Aorta (tissue), 5 donors: ENCODE measurements at regions not wholly inside any gene's neighbourhood (a gene's known extent, or its start where the extent isn't known, plus 50 kb on each side); places are given as distances from the start of the nearest gene placed in this dataset.
"Not testable (repeated sequence)": the region's sequence is repeated elsewhere in the genome, so short reads cannot be mapped to it uniquely, and the experiment has no call there.

Experiments
- ATAC-seq: fragments of 200-7000 bp; cut with Tn5 transposase; one replicate; pipeline ENCODE4 v1.9.1; 2022; ENCODE audit warnings: moderate library complexity; ENCODE audit not compliant: low FRiP score
- DNase-seq, 2 donors: peaks; one replicate each; pipeline ENCODE4 v3.0.0-alpha.2; 2020
- H3K27ac ChIP-seq, 2 donors: one replicate each; pipeline ENCODE4 v1.5.1; 2013; ENCODE audit warnings: low read length in 2 of 2, mild to moderate bottlenecking in 2 of 2, moderate library complexity in 2 of 2, control low read depth in 1 of 2, inconsistent platforms in 1 of 2, low read depth in 1 of 2
- H3K27me3 ChIP-seq, 2 donors: one replicate each; pipeline ENCODE4 v1.6.1; 2013; ENCODE audit warnings: control low read depth in 1 of 2, low read length in 1 of 2, mild to moderate bottlenecking in 1 of 2, moderate library complexity in 1 of 2; ENCODE audit not compliant: insufficient read depth in 2 of 2, control insufficient read depth in 1 of 2
- H3K36me3 ChIP-seq, 2 donors: one replicate each; pipeline ENCODE4 v1.6.1; 2013; ENCODE audit warnings: control low read depth in 1 of 2, low read length in 1 of 2, mild to moderate bottlenecking in 1 of 2; ENCODE audit not compliant: insufficient read depth in 2 of 2, control insufficient read depth in 1 of 2
- H3K4me1 ChIP-seq, 2 donors: one replicate each; pipeline ENCODE4 v1.6.1; 2013; ENCODE audit warnings: low read length in 2 of 2, control low read depth in 1 of 2, mild to moderate bottlenecking in 1 of 2, moderate library complexity in 1 of 2; ENCODE audit not compliant: insufficient read depth in 2 of 2, control insufficient read depth in 1 of 2
- H3K4me3 ChIP-seq, 2 donors: one replicate each; pipeline ENCODE4 v1.5.1; 2013; ENCODE audit warnings: low read length in 2 of 2, control low read depth in 1 of 2, mild to moderate bottlenecking in 1 of 2
- H3K9me3 ChIP-seq: one replicate; pipeline ENCODE4 v1.6.1; 2013; ENCODE audit warnings: mild to moderate bottlenecking, low read length; ENCODE audit not compliant: control insufficient read depth
- WGBS, 2 donors: extraction: QIAGEN DNeasy Blood & Tissue Kit; methylation state at CpG; one replicate each; pipeline ENCODE4 v1.1.7; 2013; 5-methylcytosine and 5-hydroxymethylcytosine counted together
- intact Hi-C, 2 donors: fragments of 100-400 bp; cut with DNase I; formaldehyde crosslinking; loops; one replicate each; pipeline versions ENCODE4 v1.14.2 to v1.15.0; 2022
- donor health status: healthy with polysubstance abuse.
- donor health status: Bipolar disorder and iron deficiency.
- donor health status: DM: no; HTN: no; CAD: no.
- donor health status: DM: no; HTN: no; CAD: no.
- donor health status: DM: yes; HTN: yes; CAD: no.

GRCh38 chr10:23648618-23649017 is 209.7 kb downstream of the OTUD1 start:
- ATAC-seq, result no peak

GRCh38 chr10:23656735-23657134 is 217.9 kb downstream of the OTUD1 start:
- H3K4me3 ChIP-seq, result no peak overlapping the region
- intact Hi-C loops, result loop anchor here in 1 of 2 donors (1.0 to 5.0 kb wide), 2 partner anchors 140 to 339 kb away; no protein-coding TSS in a partner anchor
- no peaks in the 10 kb centered on the region for H3K4me1 ChIP-seq
- peaks cover 0 to 2% of the 10 kb centered on the region in 2 donors for H3K27me3 ChIP-seq
- peaks cover 2% of the 10 kb centered on the region for H3K9me3 ChIP-seq
- no peak for DNase-seq
- no peak overlapping the region for H3K27ac ChIP-seq
- no peak for ATAC-seq
- H3K36me3 ChIP-seq, result no peaks in the 10 kb centered on the region

More at GRCh38 chr10:23648618-23649017, 209.7 kb downstream of the OTUD1 start:
- 42 to 55% methylated on average over 2 of the region's 2 CpGs for WGBS, 2 donors
- Histone ChIP-seq H3K4me1 (no peaks in the 10 kb centered on the region), H3K9me3 (no peaks in the 10 kb centered on the region), H3K36me3 (no peaks in the 10 kb centered on the region), H3K27ac (no peak overlapping the region), H3K27me3 (no peaks in the 10 kb centered on the region), H3K4me3 (no peak overlapping the region)
- DNase-seq, result no peak
- intact Hi-C loops, result no loop called here

GRCh38 chr10:23657677-23658076 is 218.8 kb downstream of the OTUD1 start:
- peaks cover 0 to 2% of the 10 kb centered on the region in 2 donors for H3K27me3 ChIP-seq
- intact Hi-C loops, result loop anchor here in 1 of 2 donors (1.0 to 5.0 kb wide), 2 partner anchors 141 to 340 kb away; no protein-coding TSS in a partner anchor
- no peak for ATAC-seq

GRCh38 chr10:23671866-23672265 is 233.0 kb downstream of the OTUD1 start:
- H3K36me3 ChIP-seq, H3K4me3 ChIP-seq, H3K27me3 ChIP-seq, DNase-seq, H3K4me1 ChIP-seq, intact Hi-C loops, ATAC-seq, H3K9me3 ChIP-seq, H3K27ac ChIP-seq: not testable (repeated sequence)
- WGBS, 2 donors, result 57 to 63% methylated on average over 7 of the region's 7 CpGs

More at GRCh38 chr10:23657677-23658076, 218.8 kb downstream of the OTUD1 start:
- Histone ChIP-seq H3K4me3 (no peak overlapping the region), H3K4me1 (no peaks in the 10 kb centered on the region), H3K27ac (no peak overlapping the region), H3K9me3 (peaks cover 2% of the 10 kb centered on the region), H3K36me3 (no peaks in the 10 kb centered on the region)
- DNase-seq, result no peak

GRCh38 chr10:23675585-23675984 is 236.7 kb downstream of the OTUD1 start:
- Histone ChIP-seq H3K4me3 (no peak overlapping the region), H3K9me3 (no peaks in the 10 kb centered on the region), H3K27me3 (no peaks in the 10 kb centered on the region), H3K4me1 (no peaks in the 10 kb centered on the region), H3K36me3 (no peaks in the 10 kb centered on the region), H3K27ac (no peak overlapping the region)
- ATAC-seq (no peak), DNase-seq (no peak)
- intact Hi-C loops, result no loop called here
- WGBS, 2 donors, result 50 to 54% methylated on average over 2 of the region's 2 CpGs

- Histone ChIP-seq H3K9me3 (no peaks in the 10 kb centered on the region), H3K27ac (no peak overlapping the region), H3K36me3 (no peaks in the 10 kb centered on the region), H3K4me3 (no peak overlapping the region), H3K27me3 (no peaks in the 10 kb centered on the region), H3K4me1 (no peaks in the 10 kb centered on the region)
- WGBS, 2 donors, result 83 to 84% methylated on average over 2 of the region's 2 CpGs
- DNase-seq (no peak), ATAC-seq (no peak)
- intact Hi-C loops, result no loop called here
Observed at GRCh38 chr10:23676296-23676695, 237.4 kb downstream of the OTUD1 start.

- Histone ChIP-seq H3K4me1 (no peaks in the 10 kb centered on the region), H3K36me3 (no peaks in the 10 kb centered on the region), H3K9me3 (peaks cover 2% of the 10 kb centered on the region), H3K27ac (no peak overlapping the region), H3K4me3 (no peak overlapping the region), H3K27me3 (no peaks in the 10 kb centered on the region)
- ATAC-seq (no peak), DNase-seq (no peak)
- 76% methylated on average over 5 of the region's 5 CpGs for WGBS, 2 donors
- intact Hi-C loops, result no loop called here
Observed at GRCh38 chr10:23686722-23687121, 247.8 kb downstream of the OTUD1 start.

GRCh38 chr10:23692736-23693135 is 253.9 kb downstream of the OTUD1 start:
- H3K27me3 ChIP-seq, result no peaks in the 10 kb centered on the region
- intact Hi-C loops, result no loop called here
- DNase-seq (no peak), ATAC-seq (no peak)
- WGBS, 2 donors, result 24 to 27% methylated on average over 7 of the region's 7 CpGs
- no peak overlapping the region for H3K4me3 ChIP-seq
- H3K36me3 ChIP-seq, result no peaks in the 10 kb centered on the region
- no peaks in the 10 kb centered on the region for H3K4me1 ChIP-seq
- H3K27ac ChIP-seq, result no peak overlapping the region
- H3K9me3 ChIP-seq, result no peaks in the 10 kb centered on the region

GRCh38 chr10:23693501-23693901 is 254.6 kb downstream of the OTUD1 start:
- ATAC-seq, result no peak
- WGBS, 2 donors, result 2 to 3% methylated on average over 23 of the region's 23 CpGs
- Histone ChIP-seq H3K27ac (no peak overlapping the region), H3K36me3 (no peaks in the 10 kb centered on the region), H3K9me3 (no peaks in the 10 kb centered on the region), H3K27me3 (no peaks in the 10 kb centered on the region), H3K4me3 (no peak overlapping the region), H3K4me1 (no peaks in the 10 kb centered on the region)
- intact Hi-C loops, result no loop called here
- no peak for DNase-seq
